GM12878 (cell line): ENCODE measurements at regions not wholly inside any gene's neighbourhood (a gene's known extent, or its start where the extent isn't known, plus 50 kb on each side); places are given as distances from the start of the nearest gene placed in this dataset.

Experiments
- BCL11A ChIP-seq: IDR thresholded peaks from 2 replicates; pipeline ENCODE4 v1.6.1; 2011; ENCODE audit warnings: low read depth, low read length
- DPF2 ChIP-seq: fragments of 450-650 bp; IDR thresholded peaks from 2 replicates; pipeline ENCODE4 v1.6.1; 2017; ENCODE audit warnings: mild to moderate bottlenecking
- EZH2 ChIP-seq: IDR thresholded peaks from 2 replicates; pipeline ENCODE4 v1.6.1; 2012; ENCODE audit warnings: low read depth, mild to moderate bottlenecking, control low read depth, inconsistent platforms, low read length, borderline replicate concordance; ENCODE audit not compliant: control insufficient read depth
- HDAC6 ChIP-seq: fragments of 200-600 bp; sonication (generic); IDR thresholded peaks from one replicate; pipeline ENCODE4 v1.8.0; 2017; ENCODE audit warnings: antibody characterized with exemption; ENCODE audit not compliant: unreplicated experiment
- KDM1A ChIP-seq: fragments of 200-600 bp; sonication (generic); IDR thresholded peaks from 2 replicates; pipeline ENCODE4 v1.6.1; 2016; ENCODE audit warnings: borderline replicate concordance
- NRF1 ChIP-seq: conservative IDR thresholded peaks from 2 replicates; pipeline ENCODE4 v1.6.1; 2011; ENCODE audit warnings: mild to moderate bottlenecking, low read depth, low read length, improper control_type of control experiment
- RAD21 ChIP-seq: IDR thresholded peaks from 2 replicates; pipeline ENCODE4 v1.6.1; 2011; ENCODE audit warnings: mild to moderate bottlenecking, low read depth, low read length, moderate library complexity; ENCODE audit not compliant: insufficient read depth
- ZNF274 ChIP-seq: IDR thresholded peaks from one replicate; pipeline ENCODE4 v1.8.0; 2011; ENCODE audit not compliant: insufficient read length, insufficient read depth
- ZZZ3 ChIP-seq: IDR thresholded peaks from 2 replicates; pipeline ENCODE4 v1.6.1; 2011; ENCODE audit warnings: low read depth; ENCODE audit not compliant: control insufficient read depth, insufficient read length
- TF ChIP-seq, protein P1 (sequence below), 3 experiments: IDR thresholded peaks in 2 of 3; conservative IDR thresholded peaks in 1 of 3; 2 replicates each; pipeline ENCODE4 v1.5.1; 2011; ENCODE audit warnings: low read depth in 3 of 3, low read length in 3 of 3, mild to moderate bottlenecking in 3 of 3, control low read depth in 2 of 3, moderate library complexity in 2 of 3, inconsistent platforms in 1 of 3, mixed read lengths in 1 of 3; ENCODE audit not compliant: control insufficient read depth in 2 of 3, insufficient read depth in 1 of 3; ENCODE audit errors: extremely low read depth in 1 of 3
- TF ChIP-seq, protein P2 (sequence below): fragments of 450-650 bp; IDR thresholded peaks from 2 replicates; pipeline ENCODE4 v1.6.1; 2018; ENCODE audit warnings: mild to moderate bottlenecking, low read depth, moderate library complexity; ENCODE audit not compliant: partially characterized antibody

DNA sequence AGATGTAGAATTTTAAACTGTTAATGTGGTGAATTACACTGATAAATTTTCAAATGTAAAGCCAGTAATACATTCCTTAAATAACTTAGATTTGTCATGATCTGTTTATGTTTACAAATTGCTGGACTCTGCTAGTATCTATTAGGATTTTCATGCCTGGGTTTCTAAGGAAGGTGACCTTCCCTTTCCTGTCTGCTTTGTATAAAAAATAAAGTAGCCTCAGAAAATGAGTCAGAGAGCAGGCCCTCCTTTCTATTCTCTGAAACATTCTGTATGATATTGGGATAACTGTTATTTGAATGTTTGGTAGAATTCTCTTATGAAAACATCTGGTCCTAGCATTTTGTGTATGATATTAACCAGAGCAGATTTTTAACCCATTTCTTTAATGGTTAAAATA, 255.3 kb downstream of the SYK start:
- TF ChIP-seq BCL11A (no peak), ZNF274 (no peak), HDAC6 (no peak), ZZZ3 (no peak), EZH2 (no peak), RAD21 (no peak), NRF1 (no peak), KDM1A (no peak), DPF2 (no peak)
- TF ChIP-seq, protein P1, sequence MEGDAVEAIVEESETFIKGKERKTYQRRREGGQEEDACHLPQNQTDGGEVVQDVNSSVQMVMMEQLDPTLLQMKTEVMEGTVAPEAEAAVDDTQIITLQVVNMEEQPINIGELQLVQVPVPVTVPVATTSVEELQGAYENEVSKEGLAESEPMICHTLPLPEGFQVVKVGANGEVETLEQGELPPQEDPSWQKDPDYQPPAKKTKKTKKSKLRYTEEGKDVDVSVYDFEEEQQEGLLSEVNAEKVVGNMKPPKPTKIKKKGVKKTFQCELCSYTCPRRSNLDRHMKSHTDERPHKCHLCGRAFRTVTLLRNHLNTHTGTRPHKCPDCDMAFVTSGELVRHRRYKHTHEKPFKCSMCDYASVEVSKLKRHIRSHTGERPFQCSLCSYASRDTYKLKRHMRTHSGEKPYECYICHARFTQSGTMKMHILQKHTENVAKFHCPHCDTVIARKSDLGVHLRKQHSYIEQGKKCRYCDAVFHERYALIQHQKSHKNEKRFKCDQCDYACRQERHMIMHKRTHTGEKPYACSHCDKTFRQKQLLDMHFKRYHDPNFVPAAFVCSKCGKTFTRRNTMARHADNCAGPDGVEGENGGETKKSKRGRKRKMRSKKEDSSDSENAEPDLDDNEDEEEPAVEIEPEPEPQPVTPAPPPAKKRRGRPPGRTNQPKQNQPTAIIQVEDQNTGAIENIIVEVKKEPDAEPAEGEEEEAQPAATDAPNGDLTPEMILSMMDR (IDR thresholded peaks at IDR 0.05 in 2 of 3, conservative IDR thresholded peaks at IDR 0.05 in 1 of 3; ENCODE audit: control insufficient read depth in 2 of 3, extremely low read depth in 1 of 3, insufficient read depth in 1 of 3, low read depth in 3 of 3, low read length in 3 of 3), result no peak
- TF ChIP-seq, protein P2, sequence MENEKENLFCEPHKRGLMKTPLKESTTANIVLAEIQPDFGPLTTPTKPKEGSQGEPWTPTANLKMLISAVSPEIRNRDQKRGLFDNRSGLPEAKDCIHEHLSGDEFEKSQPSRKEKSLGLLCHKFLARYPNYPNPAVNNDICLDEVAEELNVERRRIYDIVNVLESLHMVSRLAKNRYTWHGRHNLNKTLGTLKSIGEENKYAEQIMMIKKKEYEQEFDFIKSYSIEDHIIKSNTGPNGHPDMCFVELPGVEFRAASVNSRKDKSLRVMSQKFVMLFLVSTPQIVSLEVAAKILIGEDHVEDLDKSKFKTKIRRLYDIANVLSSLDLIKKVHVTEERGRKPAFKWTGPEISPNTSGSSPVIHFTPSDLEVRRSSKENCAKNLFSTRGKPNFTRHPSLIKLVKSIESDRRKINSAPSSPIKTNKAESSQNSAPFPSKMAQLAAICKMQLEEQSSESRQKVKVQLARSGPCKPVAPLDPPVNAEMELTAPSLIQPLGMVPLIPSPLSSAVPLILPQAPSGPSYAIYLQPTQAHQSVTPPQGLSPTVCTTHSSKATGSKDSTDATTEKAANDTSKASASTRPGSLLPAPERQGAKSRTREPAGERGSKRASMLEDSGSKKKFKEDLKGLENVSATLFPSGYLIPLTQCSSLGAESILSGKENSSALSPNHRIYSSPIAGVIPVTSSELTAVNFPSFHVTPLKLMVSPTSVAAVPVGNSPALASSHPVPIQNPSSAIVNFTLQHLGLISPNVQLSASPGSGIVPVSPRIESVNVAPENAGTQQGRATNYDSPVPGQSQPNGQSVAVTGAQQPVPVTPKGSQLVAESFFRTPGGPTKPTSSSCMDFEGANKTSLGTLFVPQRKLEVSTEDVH, result no peak
